ENCODE measurements at regions not wholly inside any gene's neighbourhood (a gene's known extent, or its start where the extent isn't known, plus 50 kb on each side); places are given as distances from the start of the nearest gene placed in this dataset.

DNA sequence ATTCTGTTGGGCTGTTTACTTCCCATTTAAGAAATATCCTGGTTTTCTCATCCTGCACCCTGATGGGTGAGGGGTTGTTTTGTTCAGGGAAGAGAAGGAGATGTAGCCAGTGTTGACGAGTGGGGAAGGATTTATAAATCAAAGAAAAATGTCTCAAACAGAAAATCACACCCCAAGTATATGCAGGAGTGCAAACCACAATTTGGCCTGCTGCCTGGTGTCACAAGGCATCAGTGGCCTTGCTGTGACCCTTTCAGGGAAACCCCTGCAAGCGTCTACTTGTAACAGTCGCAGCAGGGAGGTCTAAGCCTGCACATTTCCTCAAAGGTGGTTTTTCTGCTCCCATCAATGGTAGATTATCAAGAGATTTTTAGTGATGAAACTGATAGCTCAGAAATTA, 132.6 kb upstream of the LRRN1 start:
- TF ChIP-seq, protein P1, sequence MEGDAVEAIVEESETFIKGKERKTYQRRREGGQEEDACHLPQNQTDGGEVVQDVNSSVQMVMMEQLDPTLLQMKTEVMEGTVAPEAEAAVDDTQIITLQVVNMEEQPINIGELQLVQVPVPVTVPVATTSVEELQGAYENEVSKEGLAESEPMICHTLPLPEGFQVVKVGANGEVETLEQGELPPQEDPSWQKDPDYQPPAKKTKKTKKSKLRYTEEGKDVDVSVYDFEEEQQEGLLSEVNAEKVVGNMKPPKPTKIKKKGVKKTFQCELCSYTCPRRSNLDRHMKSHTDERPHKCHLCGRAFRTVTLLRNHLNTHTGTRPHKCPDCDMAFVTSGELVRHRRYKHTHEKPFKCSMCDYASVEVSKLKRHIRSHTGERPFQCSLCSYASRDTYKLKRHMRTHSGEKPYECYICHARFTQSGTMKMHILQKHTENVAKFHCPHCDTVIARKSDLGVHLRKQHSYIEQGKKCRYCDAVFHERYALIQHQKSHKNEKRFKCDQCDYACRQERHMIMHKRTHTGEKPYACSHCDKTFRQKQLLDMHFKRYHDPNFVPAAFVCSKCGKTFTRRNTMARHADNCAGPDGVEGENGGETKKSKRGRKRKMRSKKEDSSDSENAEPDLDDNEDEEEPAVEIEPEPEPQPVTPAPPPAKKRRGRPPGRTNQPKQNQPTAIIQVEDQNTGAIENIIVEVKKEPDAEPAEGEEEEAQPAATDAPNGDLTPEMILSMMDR (IDR thresholded peaks at IDR 0.05; ENCODE audit: borderline replicate concordance, extremely low read depth, low read length, poor library complexity, severe bottlenecking), result no peak
- no peak for TF ChIP-seq EZH2 (IDR thresholded peaks at IDR 0.05; ENCODE audit: borderline replicate concordance, low read depth, low read length, severe bottlenecking)
